Muscle of leg (tissue), 3 donors: ENCODE measurements at regions not wholly inside any gene's neighbourhood (a gene's known extent, or its start where the extent isn't known, plus 50 kb on each side); places are given as distances from the start of the nearest gene placed in this dataset.
"Not testable (repeated sequence)": the region's sequence is repeated elsewhere in the genome, so short reads cannot be mapped to it uniquely, and the experiment has no call there.

Experiments
- DNase-seq: peaks from one replicate; pipeline ENCODE4 v3.0.0; 2013
- H3K27ac ChIP-seq: one replicate; pipeline ENCODE4 v1.5.1; 2013; ENCODE audit warnings: mild to moderate bottlenecking, low read length, control low read depth
- H3K27me3 ChIP-seq: one replicate; pipeline ENCODE4 v1.6.1; 2013; ENCODE audit warnings: low read length; ENCODE audit not compliant: control insufficient read depth, insufficient read depth
- H3K36me3 ChIP-seq: one replicate; pipeline ENCODE4 v1.6.1; 2013; ENCODE audit warnings: low read length; ENCODE audit not compliant: control insufficient read depth, insufficient read depth
- H3K4me1 ChIP-seq: one replicate; pipeline ENCODE4 v1.6.1; 2013; ENCODE audit warnings: low read length; ENCODE audit not compliant: control insufficient read depth, insufficient read depth
- H3K4me3 ChIP-seq: one replicate; pipeline ENCODE4 v1.5.1; 2013; ENCODE audit warnings: low read length, control low read depth
- H3K9me3 ChIP-seq: replicated peaks from 2 replicates; pipeline ENCODE4 v1.6.1; 2013; ENCODE audit warnings: low read depth, low read length; ENCODE audit not compliant: control insufficient read depth
- WGBS: methylation state at CpG from one replicate; pipeline ENCODE4 v1.1.5; 2013; ENCODE audit warnings: missing lambda C conversion rate; ENCODE audit not compliant: insufficient coverage; 5-methylcytosine and 5-hydroxymethylcytosine counted together

GRCh38 chr7:149696280-149696679 is 77.1 kb downstream of the ZNF467 start:
- Histone ChIP-seq H3K9me3 (peaks cover 3% of the 10 kb centered on the region), H3K27me3 (peaks cover 25% of the 10 kb centered on the region)
- WGBS: 84% methylated on average over 3 of the region's 3 CpGs

GRCh38 chr7:149692557-149692982 is 80.8 kb downstream of the ZNF467 start:
- DNase-seq: no peak
- Histone ChIP-seq H3K9me3 (peaks cover 7% of the 10 kb centered on the region), H3K4me3 (peak overlapping the region; percentile 10), H3K27ac (no peak overlapping the region), H3K4me1 (peaks cover 7% of the 10 kb centered on the region), H3K36me3 (no peaks in the 10 kb centered on the region), H3K27me3 (peaks cover 32% of the 10 kb centered on the region)
- WGBS: 3% methylated on average over 36 of the region's 43 CpGs

More at GRCh38 chr7:149696280-149696679, 77.1 kb downstream of the ZNF467 start:
- Histone ChIP-seq H3K4me3 (no peak overlapping the region), H3K27ac (no peak overlapping the region), H3K4me1 (peaks cover 3% of the 10 kb centered on the region), H3K36me3 (no peaks in the 10 kb centered on the region)
- no peak for DNase-seq

- H3K4me1 ChIP-seq: peaks cover 7% of the 10 kb centered on the region
- H3K9me3 ChIP-seq: peaks cover 7% of the 10 kb centered on the region
- peaks cover 32% of the 10 kb centered on the region for H3K27me3 ChIP-seq
- no peak for DNase-seq
- no peak overlapping the region for H3K27ac ChIP-seq
- WGBS: no CpG with 5 or more reads among the region's 9 CpGs
- H3K36me3 ChIP-seq: no peaks in the 10 kb centered on the region
- peak overlapping the region; percentile 10 for H3K4me3 ChIP-seq
Measured at GRCh38 chr7:149692056-149692455, 81.3 kb downstream of the ZNF467 start.

GRCh38 chr7:149690688-149691446 is 82.5 kb downstream of the ZNF467 start:
- peaks cover 29% of the 10 kb centered on the region for H3K27me3 ChIP-seq

GRCh38 chr7:149689291-149689721 is 84.1 kb downstream of the ZNF467 start:
- H3K27me3 ChIP-seq: peaks cover 23% of the 10 kb centered on the region
- DNase-seq: peak; percentile 67

More at GRCh38 chr7:149690688-149691446, 82.5 kb downstream of the ZNF467 start:
- Histone ChIP-seq H3K4me1 (peaks cover 11% of the 10 kb centered on the region), H3K36me3 (no peaks in the 10 kb centered on the region), H3K4me3 (no peak overlapping the region), H3K27ac (no peak overlapping the region), H3K9me3 (peaks cover 7% of the 10 kb centered on the region)
- peak; percentile 49 for DNase-seq
- WGBS: 36% methylated on average over 14 of the region's 22 CpGs

GRCh38 chr7:149688836-149689235 is 84.6 kb downstream of the ZNF467 start:
- H3K36me3 ChIP-seq: no peaks in the 10 kb centered on the region
- peaks cover 23% of the 10 kb centered on the region for H3K27me3 ChIP-seq
- WGBS: no CpG with 5 or more reads among the region's 3 CpGs
- peak; percentile 57 for DNase-seq
- no peak overlapping the region for H3K27ac ChIP-seq
- H3K4me3 ChIP-seq: no peak overlapping the region
- H3K9me3 ChIP-seq: peaks cover 7% of the 10 kb centered on the region
- H3K4me1 ChIP-seq: peaks cover 11% of the 10 kb centered on the region

More at GRCh38 chr7:149689291-149689721, 84.1 kb downstream of the ZNF467 start:
- no peaks in the 10 kb centered on the region for H3K36me3 ChIP-seq
- H3K4me1 ChIP-seq: peaks cover 11% of the 10 kb centered on the region
- H3K4me3 ChIP-seq: no peak overlapping the region
- H3K9me3 ChIP-seq: peaks cover 7% of the 10 kb centered on the region
- H3K27ac ChIP-seq: no peak overlapping the region
- WGBS: no CpG with 5 or more reads among the region's 5 CpGs

- not testable (repeated sequence) for H3K27ac ChIP-seq, H3K4me3 ChIP-seq, H3K9me3 ChIP-seq, H3K36me3 ChIP-seq
- peak; percentile 72 for DNase-seq
- whole genome bisulfite sequencing: 60% methylated on average over 2 of the region's 7 CpGs
- H3K27me3 ChIP-seq: peaks cover 18% of the 10 kb centered on the region
- peaks cover 11% of the 10 kb centered on the region for H3K4me1 ChIP-seq
Measured at GRCh38 chr7:149687820-149688219, 85.6 kb downstream of the ZNF467 start.

GRCh38 chr7:149686449-149686848 is 86.9 kb downstream of the ZNF467 start:
- H3K4me1 ChIP-seq: peaks cover 7% of the 10 kb centered on the region
- H3K9me3 ChIP-seq: peaks cover 7% of the 10 kb centered on the region
- no peak for DNase-seq
- H3K36me3 ChIP-seq: no peaks in the 10 kb centered on the region
- H3K4me3 ChIP-seq: no peak overlapping the region
- peaks cover 7% of the 10 kb centered on the region for H3K27me3 ChIP-seq
- whole genome bisulfite sequencing: 32% methylated on average over 2 of the region's 4 CpGs
- H3K27ac ChIP-seq: no peak overlapping the region

GRCh38 chr7:149686011-149686410 is 87.4 kb downstream of the ZNF467 start:
- no peak overlapping the region for H3K27ac ChIP-seq
- no peak overlapping the region for H3K4me3 ChIP-seq
- WGBS: 64% methylated on average over 3 of the region's 3 CpGs
- peaks cover 7% of the 10 kb centered on the region for H3K9me3 ChIP-seq
- no peaks in the 10 kb centered on the region for H3K36me3 ChIP-seq
- peaks cover 7% of the 10 kb centered on the region for H3K4me1 ChIP-seq
- peak; percentile 34 for DNase-seq
- peaks cover 4% of the 10 kb centered on the region for H3K27me3 ChIP-seq

GRCh38 chr7:149685455-149685854 is 87.9 kb downstream of the ZNF467 start:
- H3K9me3 ChIP-seq: peaks cover 7% of the 10 kb centered on the region
- peaks cover 4% of the 10 kb centered on the region for H3K4me1 ChIP-seq
- H3K27ac ChIP-seq: no peak overlapping the region
- H3K27me3 ChIP-seq: no peaks in the 10 kb centered on the region
- WGBS: no CpG with 5 or more reads among the region's 3 CpGs
- H3K4me3 ChIP-seq: no peak overlapping the region
- DNase-seq: no peak
- H3K36me3 ChIP-seq: no peaks in the 10 kb centered on the region
